ENCODE measurements at regions not wholly inside any gene's neighbourhood (a gene's known extent, or its start where the extent isn't known, plus 50 kb on each side); places are given as distances from the start of the nearest gene placed in this dataset.

GRCh38 chr2:225104321-225104720, 62.1 kb upstream of the DOCK10 start:
- H3K27ac ChIP-seq (ENCODE audit: insufficient read length, low read depth, low read length) = no peak overlapping the region
- no peaks in the 10 kb centered on the region for H3K36me3 Mint-ChIP-seq (ENCODE audit: insufficient read depth in 1 of 3, low read depth in 3 of 3)
- no peak overlapping the region for H3K27ac Mint-ChIP-seq

More at GRCh38 chr2:225104321-225104720, 62.1 kb upstream of the DOCK10 start:
- Histone ChIP-seq H4K91ac (ENCODE audit: insufficient read length, low read depth, low read length) (no peak overlapping the region), H2AK5ac (ENCODE audit: insufficient read length, low read length) (no peak overlapping the region), H2BK15ac (ENCODE audit: low read depth, low read length) (no peak overlapping the region), H2BK12ac (ENCODE audit: insufficient read length, low read depth, low read length) (no peak overlapping the region), H2BK5ac (ENCODE audit: insufficient read length, low read length) (no peak overlapping the region), H3K23ac (ENCODE audit: insufficient read length, low read depth, low read length) (no peak overlapping the region), H2BK120ac (ENCODE audit: low read depth, low read length, poor library complexity, severe bottlenecking) (no peak overlapping the region), H3K4me2 (ENCODE audit: insufficient read depth, insufficient read length, low read length) (no peak overlapping the region), H2BK20ac (ENCODE audit: low read depth, low read length, poor library complexity, severe bottlenecking) (no peak overlapping the region), H4K5ac (ENCODE audit: insufficient read length, low read depth, low read length) (no peak overlapping the region), H3K4ac (ENCODE audit: low read depth, low read length) (no peak overlapping the region), H3K9me3 (ENCODE audit: control insufficient read depth, low read depth, low read length) (no peaks in the 10 kb centered on the region), H3K79me2 (ENCODE audit: insufficient read depth, low read length) (no peaks in the 10 kb centered on the region), H4K20me1 (ENCODE audit: control insufficient read depth, insufficient read depth, insufficient read length) (no peaks in the 10 kb centered on the region), H2AFZ (ENCODE audit: low read length) (no peak overlapping the region), H3K23me2 (ENCODE audit: insufficient read length, low read depth, low read length, poor library complexity, severe bottlenecking) (no peaks in the 10 kb centered on the region), H3K18ac (ENCODE audit: insufficient read length, low read depth, low read length) (no peak overlapping the region), H3T11ph (ENCODE audit: low read length) (no peak overlapping the region), H3K9ac (ENCODE audit: extremely low read depth, insufficient read length, low read length) (no peak overlapping the region), H3K79me1 (ENCODE audit: insufficient read depth, low read depth, low read length, poor library complexity, severe bottlenecking) (no peaks in the 10 kb centered on the region), H3K27me3 (ENCODE audit: insufficient read depth, low read length) (no peaks in the 10 kb centered on the region), H3K14ac (ENCODE audit: insufficient read depth, low read length) (no peak overlapping the region), H4K8ac (replicated peaks; ENCODE audit: insufficient read length, low read depth, low read length) (no peak overlapping the region), H3K56ac (ENCODE audit: insufficient read length, low read depth, low read length) (no peak overlapping the region), H3K4me1 (ENCODE audit: insufficient read depth, low read length) (peaks cover 3% of the 10 kb centered on the region; the same call in 1 of the 2 replicates)
- peaks cover 8 to 9% of the 10 kb centered on the region in 2 experiments for H3K4me1 Mint-ChIP-seq
- no peak overlapping the region for H3K4me3 Mint-ChIP-seq
- H3K27me3 Mint-ChIP-seq (ENCODE audit: low read depth) = no peaks in the 10 kb centered on the region
- no peak for DNase-seq
- no peaks in the 10 kb centered on the region for H3K9me3 Mint-ChIP-seq
- no peak for TF ChIP-seq CTCF (conservative IDR thresholded peaks at IDR 0.05)
- no CpG with 5 or more reads among the region's 1 CpG for WGBS (ENCODE audit: extremely low coverage, insufficient read length, low lambda C conversion rate)
